Loucy (cell line): ENCODE measurements at regions not wholly inside any gene's neighbourhood (a gene's known extent, or its start where the extent isn't known, plus 50 kb on each side); places are given as distances from the start of the nearest gene placed in this dataset.

Source experiments
- EZH2phosphoT487 ChIP-seq: fragments of 200-600 bp; IDR thresholded peaks from 2 replicates; pipeline ENCODE4 v1.6.1; 2018; ENCODE audit warnings: antibody characterized with exemption, mild to moderate bottlenecking, moderate library complexity, borderline replicate concordance
- TF ChIP-seq, protein P1 (sequence below): fragments of 200-600 bp; sonication (generic); conservative IDR thresholded peaks from 2 replicates; pipeline ENCODE4 v1.5.1; 2014; ENCODE audit warnings: mild to moderate bottlenecking, antibody characterized with exemption, low read length

DNA sequence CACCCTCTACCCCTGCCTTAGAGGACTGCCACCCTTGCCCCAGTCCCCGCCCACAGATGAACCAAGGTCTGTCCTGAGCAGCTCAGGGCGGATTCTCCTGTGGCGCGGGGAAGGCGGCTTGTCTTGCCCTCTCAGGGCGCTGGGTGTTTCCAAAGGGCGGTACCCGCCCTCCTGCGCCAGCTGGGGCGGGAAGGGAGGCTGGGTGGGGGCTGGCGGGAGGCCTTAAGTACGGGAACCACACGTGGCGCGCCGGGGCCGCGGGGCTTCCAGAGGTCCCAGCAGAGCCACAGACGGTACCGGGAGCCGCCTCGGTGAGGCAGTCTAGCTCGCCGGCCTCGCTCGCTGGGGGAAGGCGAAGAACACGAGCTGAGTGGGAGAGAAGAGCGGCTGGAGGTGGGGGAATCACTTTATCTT lies 361.1 kb downstream of the MID1IP1 start:
- TF ChIP-seq, protein P1, sequence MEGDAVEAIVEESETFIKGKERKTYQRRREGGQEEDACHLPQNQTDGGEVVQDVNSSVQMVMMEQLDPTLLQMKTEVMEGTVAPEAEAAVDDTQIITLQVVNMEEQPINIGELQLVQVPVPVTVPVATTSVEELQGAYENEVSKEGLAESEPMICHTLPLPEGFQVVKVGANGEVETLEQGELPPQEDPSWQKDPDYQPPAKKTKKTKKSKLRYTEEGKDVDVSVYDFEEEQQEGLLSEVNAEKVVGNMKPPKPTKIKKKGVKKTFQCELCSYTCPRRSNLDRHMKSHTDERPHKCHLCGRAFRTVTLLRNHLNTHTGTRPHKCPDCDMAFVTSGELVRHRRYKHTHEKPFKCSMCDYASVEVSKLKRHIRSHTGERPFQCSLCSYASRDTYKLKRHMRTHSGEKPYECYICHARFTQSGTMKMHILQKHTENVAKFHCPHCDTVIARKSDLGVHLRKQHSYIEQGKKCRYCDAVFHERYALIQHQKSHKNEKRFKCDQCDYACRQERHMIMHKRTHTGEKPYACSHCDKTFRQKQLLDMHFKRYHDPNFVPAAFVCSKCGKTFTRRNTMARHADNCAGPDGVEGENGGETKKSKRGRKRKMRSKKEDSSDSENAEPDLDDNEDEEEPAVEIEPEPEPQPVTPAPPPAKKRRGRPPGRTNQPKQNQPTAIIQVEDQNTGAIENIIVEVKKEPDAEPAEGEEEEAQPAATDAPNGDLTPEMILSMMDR, result no peak
- no peak for TF ChIP-seq EZH2phosphoT487
